ENCODE measurements at regions not wholly inside any gene's neighbourhood (a gene's known extent, or its start where the extent isn't known, plus 50 kb on each side); places are given as distances from the start of the nearest gene placed in this dataset.

DNA sequence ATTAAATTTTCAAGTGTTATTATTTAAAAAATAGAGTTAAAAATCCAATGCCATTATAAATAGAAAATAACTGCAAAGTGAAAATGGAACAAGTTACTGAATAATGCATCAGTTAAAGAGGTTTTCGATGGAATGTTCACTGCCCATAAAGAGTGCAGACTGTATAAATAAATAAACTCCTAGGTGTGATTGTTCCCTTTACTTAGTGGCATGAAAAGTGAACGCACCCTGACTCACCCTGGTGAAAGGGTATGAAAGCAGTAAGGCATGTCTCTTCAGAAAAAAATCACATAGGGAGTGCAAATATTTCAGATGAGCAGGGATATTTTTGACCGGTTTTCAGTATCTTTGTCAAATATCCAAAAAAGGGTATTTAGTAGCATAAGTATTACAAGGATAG, 387.8 kb downstream of the DCAF12L2 start:
- TF ChIP-seq ZFP37 (CRISPR knock-in tag; IDR thresholded peaks at IDR 0.05; ENCODE audit: borderline replicate concordance) (no peak), ZNF431 (CRISPR knock-in tag; IDR thresholded peaks at IDR 0.05; ENCODE audit: borderline replicate concordance, low read depth) (no peak), HOXA5 (CRISPR knock-in tag; IDR thresholded peaks at IDR 0.05) (no peak), HOXA7 (CRISPR knock-in tag; IDR thresholded peaks at IDR 0.05) (no peak), ZMYM3 (CRISPR knock-in tag; IDR thresholded peaks at IDR 0.05) (no peak), ESRRA (CRISPR knock-in tag; IDR thresholded peaks at IDR 0.05; ENCODE audit: low read depth) (no peak), ZNF724P (CRISPR knock-in tag; IDR thresholded peaks at IDR 0.05; ENCODE audit: borderline replicate concordance) (no peak), NFE2 (CRISPR knock-in tag; IDR thresholded peaks at IDR 0.05) (no peak), PHF8 (CRISPR knock-in tag; IDR thresholded peaks at IDR 0.05) (no peak), EP300 (IDR thresholded peaks at IDR 0.05; ENCODE audit: low read depth in 2 of 2, low read length in 2 of 2) (no peak), EP300 (CRISPR knock-in tag; IDR thresholded peaks at IDR 0.05; ENCODE audit: borderline replicate concordance) (no peak), POLR2A (IDR thresholded peaks at IDR 0.05; ENCODE audit: insufficient read depth in 1 of 2, low read depth in 2 of 2, low read length in 2 of 2) (no peak)
- TF ChIP-seq, protein P1, sequence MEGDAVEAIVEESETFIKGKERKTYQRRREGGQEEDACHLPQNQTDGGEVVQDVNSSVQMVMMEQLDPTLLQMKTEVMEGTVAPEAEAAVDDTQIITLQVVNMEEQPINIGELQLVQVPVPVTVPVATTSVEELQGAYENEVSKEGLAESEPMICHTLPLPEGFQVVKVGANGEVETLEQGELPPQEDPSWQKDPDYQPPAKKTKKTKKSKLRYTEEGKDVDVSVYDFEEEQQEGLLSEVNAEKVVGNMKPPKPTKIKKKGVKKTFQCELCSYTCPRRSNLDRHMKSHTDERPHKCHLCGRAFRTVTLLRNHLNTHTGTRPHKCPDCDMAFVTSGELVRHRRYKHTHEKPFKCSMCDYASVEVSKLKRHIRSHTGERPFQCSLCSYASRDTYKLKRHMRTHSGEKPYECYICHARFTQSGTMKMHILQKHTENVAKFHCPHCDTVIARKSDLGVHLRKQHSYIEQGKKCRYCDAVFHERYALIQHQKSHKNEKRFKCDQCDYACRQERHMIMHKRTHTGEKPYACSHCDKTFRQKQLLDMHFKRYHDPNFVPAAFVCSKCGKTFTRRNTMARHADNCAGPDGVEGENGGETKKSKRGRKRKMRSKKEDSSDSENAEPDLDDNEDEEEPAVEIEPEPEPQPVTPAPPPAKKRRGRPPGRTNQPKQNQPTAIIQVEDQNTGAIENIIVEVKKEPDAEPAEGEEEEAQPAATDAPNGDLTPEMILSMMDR (CRISPR knock-in tag; IDR thresholded peaks at IDR 0.05): no peak
- TF ChIP-seq, protein P2, sequence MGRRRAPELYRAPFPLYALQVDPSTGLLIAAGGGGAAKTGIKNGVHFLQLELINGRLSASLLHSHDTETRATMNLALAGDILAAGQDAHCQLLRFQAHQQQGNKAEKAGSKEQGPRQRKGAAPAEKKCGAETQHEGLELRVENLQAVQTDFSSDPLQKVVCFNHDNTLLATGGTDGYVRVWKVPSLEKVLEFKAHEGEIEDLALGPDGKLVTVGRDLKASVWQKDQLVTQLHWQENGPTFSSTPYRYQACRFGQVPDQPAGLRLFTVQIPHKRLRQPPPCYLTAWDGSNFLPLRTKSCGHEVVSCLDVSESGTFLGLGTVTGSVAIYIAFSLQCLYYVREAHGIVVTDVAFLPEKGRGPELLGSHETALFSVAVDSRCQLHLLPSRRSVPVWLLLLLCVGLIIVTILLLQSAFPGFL (CRISPR knock-in tag; IDR thresholded peaks at IDR 0.05): no peak
- TF ChIP-seq, protein P3, sequence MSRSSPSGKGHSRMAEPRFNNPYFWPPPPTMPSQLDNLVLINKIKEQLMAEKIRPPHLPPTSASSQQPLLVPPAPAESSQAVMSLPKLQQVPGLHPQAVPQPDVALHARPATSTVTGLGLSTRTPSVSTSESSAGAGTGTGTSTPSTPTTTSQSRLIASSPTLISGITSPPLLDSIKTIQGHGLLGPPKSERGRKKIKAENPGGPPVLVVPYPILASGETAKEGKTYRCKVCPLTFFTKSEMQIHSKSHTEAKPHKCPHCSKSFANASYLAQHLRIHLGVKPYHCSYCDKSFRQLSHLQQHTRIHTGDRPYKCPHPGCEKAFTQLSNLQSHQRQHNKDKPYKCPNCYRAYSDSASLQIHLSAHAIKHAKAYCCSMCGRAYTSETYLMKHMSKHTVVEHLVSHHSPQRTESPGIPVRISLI (CRISPR knock-in tag; IDR thresholded peaks at IDR 0.05; ENCODE audit: borderline replicate concordance): no peak
